Thymus (tissue), 11 donors: ENCODE measurements at regions not wholly inside any gene's neighbourhood (a gene's known extent, or its start where the extent isn't known, plus 50 kb on each side); places are given as distances from the start of the nearest gene placed in this dataset.
"Not testable (repeated sequence)": the region's sequence is repeated elsewhere in the genome, so short reads cannot be mapped to it uniquely, and the experiment has no call there.

Experiments
- DNase-seq, 9 donors: peaks; one replicate each; pipeline ENCODE4 v3.0.0-alpha.2; 2013; ENCODE audit warnings: low spot score in 9 of 9, low read depth in 6 of 9, missing footprints in 1 of 9
- H3K27ac ChIP-seq, 2 donors: one replicate each; pipeline ENCODE4 v1.5.1; 2013; ENCODE audit warnings: control low read depth in 1 of 2, low read depth in 1 of 2, low read length in 1 of 2, mild to moderate bottlenecking in 1 of 2, moderate library complexity in 1 of 2
- H3K27me3 ChIP-seq, 2 donors: one replicate each; pipeline ENCODE4 v1.5.1; 2013; ENCODE audit warnings: low read length in 1 of 2; ENCODE audit not compliant: control insufficient read depth in 2 of 2, insufficient read depth in 1 of 2
- H3K36me3 ChIP-seq, 2 donors: one replicate each; pipeline ENCODE4 v1.5.1; 2013; ENCODE audit warnings: low read length in 1 of 2, mild to moderate bottlenecking in 1 of 2, moderate library complexity in 1 of 2; ENCODE audit not compliant: control insufficient read depth in 2 of 2, insufficient read depth in 2 of 2
- H3K4me1 ChIP-seq, 2 donors: one replicate each; pipeline ENCODE4 v1.5.1; 2013; ENCODE audit warnings: low read length in 2 of 2; ENCODE audit not compliant: control insufficient read depth in 2 of 2, insufficient read depth in 2 of 2
- H3K4me3 ChIP-seq, 2 donors: one replicate each; pipeline ENCODE4 v1.5.1; 2013; ENCODE audit warnings: low read length in 2 of 2, control low read depth in 1 of 2, mild to moderate bottlenecking in 1 of 2
- H3K9me3 ChIP-seq, 2 donors: one replicate each; pipeline ENCODE4 v1.5.1; 2013; ENCODE audit warnings: low read length in 1 of 2, mild to moderate bottlenecking in 1 of 2; ENCODE audit not compliant: control insufficient read depth in 2 of 2, insufficient read depth in 1 of 2
- WGBS: extraction: QIAGEN DNeasy Blood & Tissue Kit; methylation state at CpG from one replicate; pipeline ENCODE4 v1.1.7; 2013; 5-methylcytosine and 5-hydroxymethylcytosine counted together
- donor health status: healthy.

GRCh38 chr2:95721726-95722125 lies 129.9 kb downstream of the TRIM43 start:
- H3K27ac ChIP-seq: no peak overlapping the region
- no peaks in the 10 kb centered on the region for H3K36me3 ChIP-seq
- H3K4me3 ChIP-seq: no peak overlapping the region
- no peak for DNase-seq
- 97% methylated on average over 8 of the region's 8 CpGs for WGBS
- H3K4me1 ChIP-seq: no peaks in the 10 kb centered on the region
- peaks cover 0 to 3% of the 10 kb centered on the region in 2 donors for H3K9me3 ChIP-seq
- no peaks in the 10 kb centered on the region for H3K27me3 ChIP-seq

- WGBS: 94% methylated on average over 11 of the region's 11 CpGs
Measured at GRCh38 chr2:95722131-95722697, 130.4 kb downstream of the TRIM43 start.

DNA sequence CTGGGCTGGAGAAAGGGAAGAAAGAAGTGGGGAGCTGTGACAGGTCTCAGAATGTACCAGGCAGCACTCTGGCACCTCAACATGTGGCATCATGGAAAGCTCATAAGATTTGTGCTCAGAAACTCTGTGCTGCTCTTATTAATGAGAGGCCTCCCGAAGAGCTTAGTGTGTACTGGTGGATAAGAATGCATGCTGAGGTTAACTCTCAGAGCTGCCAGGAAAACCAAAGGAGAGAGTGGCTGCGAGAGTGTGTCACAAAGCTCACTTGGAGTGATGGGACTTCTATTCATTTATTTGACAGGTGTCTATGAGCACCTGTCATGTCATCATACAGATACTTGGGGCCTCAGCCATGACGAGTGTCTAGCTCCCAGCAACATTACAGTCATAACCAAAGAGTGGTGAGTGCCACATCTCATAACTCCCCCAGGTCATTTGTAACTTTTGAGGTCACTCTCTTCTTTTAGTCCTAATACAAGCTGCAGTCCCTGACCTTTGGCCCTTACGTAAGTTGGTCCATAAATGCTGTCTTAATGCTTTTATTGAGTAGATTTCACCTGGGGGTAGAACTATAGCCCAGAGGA lies 131.9 kb downstream of the TRIM43 start:
- H3K27me3 ChIP-seq, H3K4me3 ChIP-seq, H3K9me3 ChIP-seq, H3K36me3 ChIP-seq, DNase-seq, H3K27ac ChIP-seq, H3K4me1 ChIP-seq: not testable (repeated sequence)
- 93% methylated on average over 4 of the region's 4 CpGs for WGBS

More at GRCh38 chr2:95722131-95722697, 130.4 kb downstream of the TRIM43 start:
- DNase-seq: no peak
- Histone ChIP-seq H3K4me3 (no peak overlapping the region), H3K4me1 (no peaks in the 10 kb centered on the region), H3K36me3 (no peaks in the 10 kb centered on the region), H3K27ac (no peak overlapping the region), H3K9me3 (peaks cover 0 to 3% of the 10 kb centered on the region in 2 donors), H3K27me3 (no peaks in the 10 kb centered on the region)

DNA sequence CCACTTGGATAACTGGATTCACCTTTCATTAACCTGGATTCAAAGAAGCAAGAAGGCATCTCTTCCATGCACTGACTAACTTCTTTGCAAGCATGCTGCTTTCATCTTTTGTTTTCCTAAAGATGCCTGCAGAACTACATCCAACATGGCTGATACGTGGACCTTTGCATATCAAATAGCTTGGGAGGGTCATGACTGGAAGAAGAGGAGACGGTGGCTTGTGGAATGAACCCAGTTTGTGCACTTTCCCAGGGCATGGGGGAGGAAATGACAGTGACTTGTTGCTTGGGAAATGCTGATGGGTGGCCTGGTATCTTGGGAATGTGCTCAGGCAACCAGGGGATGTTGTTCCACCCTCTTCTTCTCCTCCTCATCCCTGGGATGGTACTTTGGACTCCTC lies 133.4 kb downstream of the TRIM43 start:
- WGBS: 95% methylated on average over 2 of the region's 2 CpGs
- not testable (repeated sequence) for DNase-seq, H3K9me3 ChIP-seq, H3K4me3 ChIP-seq, H3K4me1 ChIP-seq, H3K27me3 ChIP-seq, H3K36me3 ChIP-seq, H3K27ac ChIP-seq

GRCh38 chr2:95725677-95726076 lies 133.9 kb downstream of the TRIM43 start:
- not testable (repeated sequence) for H3K4me1 ChIP-seq, H3K4me3 ChIP-seq, DNase-seq, H3K36me3 ChIP-seq, H3K27ac ChIP-seq, H3K27me3 ChIP-seq, H3K9me3 ChIP-seq
- 100% methylated on average over 1 of the region's 1 CpG for WGBS

- H3K36me3 ChIP-seq, H3K4me1 ChIP-seq, H3K4me3 ChIP-seq, H3K27me3 ChIP-seq, H3K27ac ChIP-seq, H3K9me3 ChIP-seq, DNase-seq: not testable (repeated sequence)
- whole genome bisulfite sequencing: 92% methylated on average over 5 of the region's 5 CpGs
Measured at GRCh38 chr2:95727420-95727819, 135.6 kb downstream of the TRIM43 start.

DNA sequence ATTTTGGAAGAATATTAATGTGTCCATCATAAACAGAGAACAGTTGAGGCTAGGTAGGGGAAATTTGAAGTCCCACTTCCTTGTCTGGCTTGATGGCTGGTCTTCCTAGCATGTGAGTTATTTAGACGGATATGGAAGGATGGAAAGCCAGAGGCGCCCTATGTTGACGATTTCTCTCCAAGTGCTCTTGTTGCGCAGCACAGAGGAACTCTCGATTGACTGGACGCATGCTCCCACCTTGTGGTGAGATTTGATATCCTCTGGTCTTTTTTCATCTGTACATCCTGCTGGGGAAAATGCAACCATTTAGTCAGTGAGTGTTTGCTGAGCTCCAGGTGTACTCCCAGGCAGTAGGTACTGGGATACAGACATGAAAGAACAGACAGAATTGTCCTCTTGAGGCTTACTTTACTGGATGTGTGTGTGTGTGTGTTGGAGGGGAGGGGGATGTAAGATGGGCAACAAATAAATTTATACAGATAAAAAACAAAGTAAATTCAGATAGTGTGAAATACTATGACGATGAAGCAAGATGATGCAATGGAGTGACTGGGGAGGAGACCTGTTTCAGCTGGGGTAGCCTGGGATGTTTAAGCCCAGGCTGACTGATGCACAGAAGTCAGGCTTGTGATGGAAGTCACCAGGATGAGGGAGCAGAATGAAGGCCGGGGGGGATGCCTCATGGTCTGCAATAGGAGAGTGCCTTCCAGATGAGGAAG lies 137.2 kb downstream of the TRIM43 start:
- DNase-seq: peak; percentile 27 to 80 (median 50)
- no peaks in the 10 kb centered on the region for H3K9me3 ChIP-seq
- 25% methylated on average over 8 of the region's 8 CpGs for WGBS

DNA sequence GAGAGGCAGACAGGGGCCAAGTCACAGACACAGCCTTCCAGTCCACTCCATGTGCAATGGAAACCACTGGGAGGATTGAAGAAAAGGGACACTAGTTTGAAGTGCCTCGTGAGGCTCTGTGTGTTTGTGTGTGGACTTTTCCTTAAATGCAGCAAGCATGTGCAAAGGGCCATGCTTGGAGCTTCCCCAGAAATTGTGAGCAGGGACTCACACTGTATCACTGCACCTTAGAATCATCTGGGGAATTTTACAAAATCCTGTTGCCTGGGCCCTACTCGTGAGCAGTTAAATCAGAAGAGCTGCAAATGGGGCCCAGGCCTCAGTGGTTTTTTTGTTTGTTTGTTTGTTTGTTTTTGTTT lies 137.8 kb downstream of the TRIM43 start:
- Histone ChIP-seq H3K4me1 (no peaks in the 10 kb centered on the region), H3K9me3 (no peaks in the 10 kb centered on the region), H3K4me3 (no peak overlapping the region), H3K27ac (no peak overlapping the region), H3K27me3 (no peaks in the 10 kb centered on the region), H3K36me3 (no peaks in the 10 kb centered on the region)
- 99% methylated on average over 2 of the region's 2 CpGs for WGBS
- DNase-seq: no peak

More for the DNA sequence above, 137.2 kb downstream of the TRIM43 start:
- no peaks in the 10 kb centered on the region for H3K36me3 ChIP-seq
- no peak overlapping the region for H3K27ac ChIP-seq
- no peaks in the 10 kb centered on the region for H3K27me3 ChIP-seq
- no peak overlapping the region for H3K4me3 ChIP-seq
- no peaks in the 10 kb centered on the region for H3K4me1 ChIP-seq

- WGBS: 90% methylated on average over 9 of the region's 9 CpGs
- H3K27me3 ChIP-seq: no peaks in the 10 kb centered on the region
- no peaks in the 10 kb centered on the region for H3K9me3 ChIP-seq
- H3K4me1 ChIP-seq: no peaks in the 10 kb centered on the region
- no peaks in the 10 kb centered on the region for H3K36me3 ChIP-seq
- H3K27ac ChIP-seq: no peak overlapping the region
- H3K4me3 ChIP-seq: no peak overlapping the region
- DNase-seq: peak in 1 of 9 donors; percentile 9
Measured at GRCh38 chr2:95730813-95731212, 139.0 kb downstream of the TRIM43 start.
